A549 (cell line): ENCODE measurements at regions not wholly inside any gene's neighbourhood (a gene's known extent, or its start where the extent isn't known, plus 50 kb on each side); places are given as distances from the start of the nearest gene placed in this dataset.

Source experiments
- CHD2 ChIP-seq: fragments of 150-350 bp; IDR thresholded peaks from 2 replicates; pipeline ENCODE4 v1.6.1; 2014; ENCODE audit warnings: low read length; ENCODE audit not compliant: partially characterized antibody
- TF ChIP-seq, protein P1 (sequence below): fragments of >200 bp; sonication (Bioruptor Twin); formaldehyde crosslinking; IDR thresholded peaks from 3 replicates; pipeline ENCODE4 v1.5.1; 2016
- TF ChIP-seq, protein P2 (sequence below): fragments of 150-350 bp; IDR thresholded peaks from 2 replicates; pipeline ENCODE4 v1.6.1; 2014; ENCODE audit warnings: low read depth, mild to moderate bottlenecking, low read length
- TF ChIP-seq, protein P3 (sequence below): IDR thresholded peaks from 2 replicates; pipeline ENCODE4 v1.6.1; 2012

DNA sequence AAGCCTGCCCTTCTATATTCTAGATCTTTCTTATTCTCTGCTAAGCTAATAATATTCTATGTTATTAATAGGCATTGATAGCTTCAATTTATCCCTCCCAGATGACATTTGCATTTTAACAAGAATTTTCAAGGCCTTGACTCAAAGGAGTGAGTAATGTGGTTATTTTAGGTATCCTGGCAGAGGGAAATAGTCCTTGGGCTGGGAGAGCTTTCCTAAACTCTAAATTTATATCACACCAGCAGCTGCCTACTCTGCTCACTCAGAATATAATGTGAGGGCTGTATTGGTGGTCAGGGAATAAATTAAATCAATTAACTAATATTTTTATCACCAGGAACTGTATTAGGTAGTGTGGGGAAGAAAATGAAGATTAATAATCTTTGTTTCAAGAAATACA is 74.8 kb upstream of the ADAM23 start:
- no peak for TF ChIP-seq CHD2
- TF ChIP-seq, protein P1, sequence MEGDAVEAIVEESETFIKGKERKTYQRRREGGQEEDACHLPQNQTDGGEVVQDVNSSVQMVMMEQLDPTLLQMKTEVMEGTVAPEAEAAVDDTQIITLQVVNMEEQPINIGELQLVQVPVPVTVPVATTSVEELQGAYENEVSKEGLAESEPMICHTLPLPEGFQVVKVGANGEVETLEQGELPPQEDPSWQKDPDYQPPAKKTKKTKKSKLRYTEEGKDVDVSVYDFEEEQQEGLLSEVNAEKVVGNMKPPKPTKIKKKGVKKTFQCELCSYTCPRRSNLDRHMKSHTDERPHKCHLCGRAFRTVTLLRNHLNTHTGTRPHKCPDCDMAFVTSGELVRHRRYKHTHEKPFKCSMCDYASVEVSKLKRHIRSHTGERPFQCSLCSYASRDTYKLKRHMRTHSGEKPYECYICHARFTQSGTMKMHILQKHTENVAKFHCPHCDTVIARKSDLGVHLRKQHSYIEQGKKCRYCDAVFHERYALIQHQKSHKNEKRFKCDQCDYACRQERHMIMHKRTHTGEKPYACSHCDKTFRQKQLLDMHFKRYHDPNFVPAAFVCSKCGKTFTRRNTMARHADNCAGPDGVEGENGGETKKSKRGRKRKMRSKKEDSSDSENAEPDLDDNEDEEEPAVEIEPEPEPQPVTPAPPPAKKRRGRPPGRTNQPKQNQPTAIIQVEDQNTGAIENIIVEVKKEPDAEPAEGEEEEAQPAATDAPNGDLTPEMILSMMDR: no peak
- TF ChIP-seq, protein P2, sequence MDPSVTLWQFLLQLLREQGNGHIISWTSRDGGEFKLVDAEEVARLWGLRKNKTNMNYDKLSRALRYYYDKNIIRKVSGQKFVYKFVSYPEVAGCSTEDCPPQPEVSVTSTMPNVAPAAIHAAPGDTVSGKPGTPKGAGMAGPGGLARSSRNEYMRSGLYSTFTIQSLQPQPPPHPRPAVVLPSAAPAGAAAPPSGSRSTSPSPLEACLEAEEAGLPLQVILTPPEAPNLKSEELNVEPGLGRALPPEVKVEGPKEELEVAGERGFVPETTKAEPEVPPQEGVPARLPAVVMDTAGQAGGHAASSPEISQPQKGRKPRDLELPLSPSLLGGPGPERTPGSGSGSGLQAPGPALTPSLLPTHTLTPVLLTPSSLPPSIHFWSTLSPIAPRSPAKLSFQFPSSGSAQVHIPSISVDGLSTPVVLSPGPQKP: no peak
- TF ChIP-seq, protein P3, sequence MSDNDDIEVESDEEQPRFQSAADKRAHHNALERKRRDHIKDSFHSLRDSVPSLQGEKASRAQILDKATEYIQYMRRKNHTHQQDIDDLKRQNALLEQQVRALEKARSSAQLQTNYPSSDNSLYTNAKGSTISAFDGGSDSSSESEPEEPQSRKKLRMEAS: no peak
